Smooth muscle cell (in vitro differentiated cells): ENCODE measurements at regions not wholly inside any gene's neighbourhood (a gene's known extent, or its start where the extent isn't known, plus 50 kb on each side); places are given as distances from the start of the nearest gene placed in this dataset.

ENCODE experiments used
- DNase-seq: peaks from one replicate; lab custom pipeline; 2025; ENCODE audit not compliant: unreplicated experiment; lab: John Stamatoyannopoulos, UW
- H2AFZ ChIP-seq: fragments of 200-600 bp; sonication (generic); 2 replicates; pipeline ENCODE4 v1.6.0; 2016; ENCODE audit warnings: antibody characterized with exemption, low read depth, mild to moderate bottlenecking
- H3F3A ChIP-seq: fragments of 200-600 bp; sonication (generic); 2 replicates; pipeline ENCODE4 v1.6.0; 2017; ENCODE audit warnings: antibody characterized with exemption, low read depth
- H3K27ac ChIP-seq: fragments of 200-600 bp; sonication (generic); 2 replicates; pipeline ENCODE4 v1.5.1; 2016; ENCODE audit warnings: low read depth, mild to moderate bottlenecking
- H3K27me3 ChIP-seq: fragments of 200-600 bp; sonication (generic); 2 replicates; pipeline ENCODE4 v1.6.1; 2016; ENCODE audit warnings: low read depth, mild to moderate bottlenecking
- H3K36me3 ChIP-seq: fragments of 200-600 bp; sonication (generic); 2 replicates; pipeline ENCODE4 v1.5.1; 2016; ENCODE audit warnings: low read depth
- H3K4me1 ChIP-seq: fragments of 200-600 bp; sonication (generic); 2 replicates; pipeline ENCODE4 v1.5.1; 2016; ENCODE audit warnings: low read depth
- H3K4me2 ChIP-seq: fragments of 200-600 bp; sonication (generic); 2 replicates; pipeline ENCODE4 v1.6.0; 2016; ENCODE audit warnings: mild to moderate bottlenecking
- H3K4me3 ChIP-seq: fragments of 200-600 bp; sonication (generic); 2 replicates; pipeline ENCODE4 v1.5.1; 2016; ENCODE audit warnings: mild to moderate bottlenecking
- H3K79me2 ChIP-seq: fragments of 200-600 bp; sonication (generic); 2 replicates; pipeline ENCODE4 v1.6.0; 2016; ENCODE audit warnings: low read depth, mild to moderate bottlenecking
- H3K9ac ChIP-seq: fragments of 200-600 bp; sonication (generic); 2 replicates; pipeline ENCODE4 v1.6.0; 2016; ENCODE audit warnings: low read depth
- H3K9me3 ChIP-seq: fragments of 200-600 bp; sonication (generic); replicated peaks from 2 replicates; pipeline ENCODE4 v1.5.1; 2016; ENCODE audit warnings: low read depth
- H4K20me1 ChIP-seq: fragments of 200-600 bp; sonication (generic); 2 replicates; pipeline ENCODE4 v1.6.0; 2016; ENCODE audit warnings: low read depth
- CTCF ChIP-seq: fragments of 200-600 bp; sonication (generic); IDR thresholded peaks from 2 replicates; pipeline ENCODE4 v1.5.1; 2017; ENCODE audit warnings: borderline replicate concordance, mild to moderate bottlenecking, antibody characterized with exemption; ENCODE audit not compliant: insufficient read depth, poor library complexity, severe bottlenecking
- WGBS: methylation state at CpG from one replicate; pipeline ENCODE4 v1.1.7; 2016; ENCODE audit warnings: low lambda C conversion rate; 5-methylcytosine and 5-hydroxymethylcytosine counted together

GRCh38 chr3:17877299-17877698, 134.9 kb upstream of the TBC1D5 start:
- Histone ChIP-seq H4K20me1 (peaks cover 13% of the 10 kb centered on the region), H3K9ac (no peak overlapping the region), H3K9me3 (no peaks in the 10 kb centered on the region), H3K27ac (no peak overlapping the region), H3K4me1 (no peaks in the 10 kb centered on the region), H3F3A (no peaks in the 10 kb centered on the region), H3K79me2 (no peaks in the 10 kb centered on the region), H3K27me3 (no peaks in the 10 kb centered on the region), H3K36me3 (no peaks in the 10 kb centered on the region), H2AFZ (no peak overlapping the region), H3K4me2 (no peak overlapping the region), H3K4me3 (no peak overlapping the region)
- 95% methylated on average over 5 of the region's 5 CpGs for WGBS
- TF ChIP-seq CTCF: no peak
- no peak for DNase-seq

GRCh38 chr3:17874636-17875035, 132.2 kb upstream of the TBC1D5 start:
- Histone ChIP-seq H4K20me1 (peaks cover 7% of the 10 kb centered on the region), H3F3A (no peaks in the 10 kb centered on the region), H2AFZ (no peak overlapping the region), H3K27ac (no peak overlapping the region), H3K79me2 (no peaks in the 10 kb centered on the region), H3K36me3 (no peaks in the 10 kb centered on the region), H3K9ac (no peak overlapping the region), H3K27me3 (no peaks in the 10 kb centered on the region), H3K4me1 (no peaks in the 10 kb centered on the region), H3K4me2 (peak overlapping the region; percentile 7), H3K9me3 (no peaks in the 10 kb centered on the region), H3K4me3 (no peak overlapping the region)
- 27% methylated on average over 1 of the region's 1 CpG for WGBS
- DNase-seq: no peak
- TF ChIP-seq CTCF: no peak

- Histone ChIP-seq H3K9me3 (no peaks in the 10 kb centered on the region), H3K79me2 (no peaks in the 10 kb centered on the region), H3K27me3 (no peaks in the 10 kb centered on the region), H2AFZ (no peak overlapping the region), H3K4me2 (no peak overlapping the region), H3K27ac (no peak overlapping the region), H3K9ac (no peak overlapping the region), H3F3A (no peaks in the 10 kb centered on the region), H3K4me3 (no peak overlapping the region), H3K4me1 (no peaks in the 10 kb centered on the region), H3K36me3 (no peaks in the 10 kb centered on the region), H4K20me1 (peaks cover 13% of the 10 kb centered on the region)
- TF ChIP-seq CTCF: no peak
- no peak for DNase-seq
- WGBS: over 99% methylated on average over 13 of the region's 13 CpGs
Observed at GRCh38 chr3:17872457-17872856, 130.0 kb upstream of the TBC1D5 start.

- no peaks in the 10 kb centered on the region for H3K27me3 ChIP-seq
- 84% methylated on average over 3 of the region's 3 CpGs for WGBS
- DNase-seq: no peak
- no peaks in the 10 kb centered on the region for H3K36me3 ChIP-seq
- peaks cover 7% of the 10 kb centered on the region for H4K20me1 ChIP-seq
- H3K4me1 ChIP-seq: no peaks in the 10 kb centered on the region
- H3K9me3 ChIP-seq: no peaks in the 10 kb centered on the region
- H3F3A ChIP-seq: no peaks in the 10 kb centered on the region
- H3K27ac ChIP-seq: no peak overlapping the region
- H3K4me3 ChIP-seq: no peak overlapping the region
- H3K4me2 ChIP-seq: no peak overlapping the region
- no peak overlapping the region for H2AFZ ChIP-seq
- H3K9ac ChIP-seq: no peak overlapping the region
- H3K79me2 ChIP-seq: no peaks in the 10 kb centered on the region
- TF ChIP-seq CTCF: no peak
Observed at GRCh38 chr3:17865631-17866030, 123.2 kb upstream of the TBC1D5 start.
